K562 (cell line): ENCODE measurements at regions not wholly inside any gene's neighbourhood (a gene's known extent, or its start where the extent isn't known, plus 50 kb on each side); places are given as distances from the start of the nearest gene placed in this dataset.

ENCODE experiments used
- CHD4 ChIP-seq: fragments of 200-600 bp; sonication (generic); IDR thresholded peaks from 3 replicates; pipeline ENCODE4 v1.6.1; 2012; ENCODE audit warnings: low read depth, mild to moderate bottlenecking, mixed read lengths, low read length, inconsistent platforms; ENCODE audit not compliant: insufficient read depth, insufficient replicate concordance, poor library complexity, severe bottlenecking
- RCOR1 ChIP-seq, 2 experiments: IDR thresholded peaks; 2 replicates each; pipeline ENCODE4 v1.6.1; 2012; ENCODE audit warnings: low read depth in 2 of 2, low read length in 2 of 2, borderline replicate concordance in 1 of 2, improper control_type of control experiment in 1 of 2
- ZNF12 ChIP-seq: sonication (generic); formaldehyde crosslinking; IDR thresholded peaks from 2 replicates; pipeline ENCODE4 v1.4.0; 2020; ENCODE audit warnings: mild to moderate bottlenecking, missing genetic modification reagents
- ZNF133 ChIP-seq: fragments of 250-450 bp; sonication (Bioruptor Pico); IDR thresholded peaks from 2 replicates; pipeline ENCODE4 v1.4.0; 2020; ENCODE audit warnings: mild to moderate bottlenecking
- ZNF143 ChIP-seq: sonication (generic); formaldehyde crosslinking; IDR thresholded peaks from 2 replicates; pipeline ENCODE4 v1.9.0; 2022; ENCODE audit warnings: mild to moderate bottlenecking, missing genetic modification reagents
- TF ChIP-seq, protein P1 (sequence below): sonication (generic); formaldehyde crosslinking; IDR thresholded peaks from 2 replicates; pipeline ENCODE4 v1.8.1; 2023; ENCODE audit warnings: mild to moderate bottlenecking, missing genetic modification reagents
- TF ChIP-seq, protein P2 (sequence below), 3 experiments: IDR thresholded peaks in 2 of 3; conservative IDR thresholded peaks in 1 of 3; 2 replicates each; pipeline ENCODE4 v1.5.1; 2011 to 2012; ENCODE audit warnings: low read length in 3 of 3, mild to moderate bottlenecking in 3 of 3, control low read depth in 2 of 3, improper control_type of control experiment in 1 of 3, inconsistent platforms in 1 of 3, low read depth in 1 of 3, mixed read lengths in 1 of 3, moderate library complexity in 1 of 3; ENCODE audit not compliant: insufficient read depth in 2 of 3
- TF ChIP-seq, protein P3 (sequence below), 2 experiments: fragments of 450-650 bp; formaldehyde crosslinking in 1 of 2; IDR thresholded peaks; 2 replicates each; pipeline versions ENCODE4 v1.4.0 to v1.6.1; 2014 to 2020; ENCODE audit warnings: mild to moderate bottlenecking in 2 of 2, borderline replicate concordance in 1 of 2, low read depth in 1 of 2
- TF ChIP-seq, protein P4 (sequence below): sonication (generic); formaldehyde crosslinking; IDR thresholded peaks from 2 replicates; pipeline ENCODE4 v1.8.0; 2022; ENCODE audit warnings: mild to moderate bottlenecking, missing genetic modification reagents

DNA sequence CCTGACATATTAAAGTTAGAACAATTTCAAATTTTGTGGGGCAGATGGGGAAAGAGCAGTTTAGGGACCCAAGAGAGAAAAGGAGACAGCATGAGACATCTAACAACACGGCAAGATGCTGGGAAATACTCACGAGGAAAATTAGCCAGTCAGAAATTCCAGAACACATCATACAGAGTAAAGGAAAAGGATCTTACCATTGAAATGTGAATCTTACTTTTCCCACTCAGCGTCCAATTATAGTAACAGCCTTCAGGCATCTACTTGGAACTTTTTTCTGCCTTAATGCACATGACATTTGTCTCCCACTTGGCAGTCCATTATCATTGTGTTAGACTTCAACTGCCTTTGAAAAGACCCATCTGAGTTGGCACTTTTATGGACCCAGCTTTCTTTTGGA lies 189.7 kb upstream of the SLC27A6 start:
- TF ChIP-seq, protein P1, sequence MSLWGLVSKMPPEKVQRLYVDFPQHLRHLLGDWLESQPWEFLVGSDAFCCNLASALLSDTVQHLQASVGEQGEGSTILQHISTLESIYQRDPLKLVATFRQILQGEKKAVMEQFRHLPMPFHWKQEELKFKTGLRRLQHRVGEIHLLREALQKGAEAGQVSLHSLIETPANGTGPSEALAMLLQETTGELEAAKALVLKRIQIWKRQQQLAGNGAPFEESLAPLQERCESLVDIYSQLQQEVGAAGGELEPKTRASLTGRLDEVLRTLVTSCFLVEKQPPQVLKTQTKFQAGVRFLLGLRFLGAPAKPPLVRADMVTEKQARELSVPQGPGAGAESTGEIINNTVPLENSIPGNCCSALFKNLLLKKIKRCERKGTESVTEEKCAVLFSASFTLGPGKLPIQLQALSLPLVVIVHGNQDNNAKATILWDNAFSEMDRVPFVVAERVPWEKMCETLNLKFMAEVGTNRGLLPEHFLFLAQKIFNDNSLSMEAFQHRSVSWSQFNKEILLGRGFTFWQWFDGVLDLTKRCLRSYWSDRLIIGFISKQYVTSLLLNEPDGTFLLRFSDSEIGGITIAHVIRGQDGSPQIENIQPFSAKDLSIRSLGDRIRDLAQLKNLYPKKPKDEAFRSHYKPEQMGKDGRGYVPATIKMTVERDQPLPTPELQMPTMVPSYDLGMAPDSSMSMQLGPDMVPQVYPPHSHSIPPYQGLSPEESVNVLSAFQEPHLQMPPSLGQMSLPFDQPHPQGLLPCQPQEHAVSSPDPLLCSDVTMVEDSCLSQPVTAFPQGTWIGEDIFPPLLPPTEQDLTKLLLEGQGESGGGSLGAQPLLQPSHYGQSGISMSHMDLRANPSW (CRISPR knock-in tag) = no peak
- TF ChIP-seq ZNF12 (CRISPR knock-in tag) (no peak), ZNF143 (CRISPR knock-in tag) (no peak), ZNF133 (CRISPR knock-in tag) (no peak), RCOR1 (IDR thresholded peaks at IDR 0.05; ENCODE audit: borderline replicate concordance in 1 of 2, low read depth in 2 of 2, low read length in 2 of 2) (no peak), CHD4 (no peak)
- TF ChIP-seq, protein P2, sequence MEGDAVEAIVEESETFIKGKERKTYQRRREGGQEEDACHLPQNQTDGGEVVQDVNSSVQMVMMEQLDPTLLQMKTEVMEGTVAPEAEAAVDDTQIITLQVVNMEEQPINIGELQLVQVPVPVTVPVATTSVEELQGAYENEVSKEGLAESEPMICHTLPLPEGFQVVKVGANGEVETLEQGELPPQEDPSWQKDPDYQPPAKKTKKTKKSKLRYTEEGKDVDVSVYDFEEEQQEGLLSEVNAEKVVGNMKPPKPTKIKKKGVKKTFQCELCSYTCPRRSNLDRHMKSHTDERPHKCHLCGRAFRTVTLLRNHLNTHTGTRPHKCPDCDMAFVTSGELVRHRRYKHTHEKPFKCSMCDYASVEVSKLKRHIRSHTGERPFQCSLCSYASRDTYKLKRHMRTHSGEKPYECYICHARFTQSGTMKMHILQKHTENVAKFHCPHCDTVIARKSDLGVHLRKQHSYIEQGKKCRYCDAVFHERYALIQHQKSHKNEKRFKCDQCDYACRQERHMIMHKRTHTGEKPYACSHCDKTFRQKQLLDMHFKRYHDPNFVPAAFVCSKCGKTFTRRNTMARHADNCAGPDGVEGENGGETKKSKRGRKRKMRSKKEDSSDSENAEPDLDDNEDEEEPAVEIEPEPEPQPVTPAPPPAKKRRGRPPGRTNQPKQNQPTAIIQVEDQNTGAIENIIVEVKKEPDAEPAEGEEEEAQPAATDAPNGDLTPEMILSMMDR (IDR thresholded peaks at IDR 0.05 in 2 of 3, conservative IDR thresholded peaks at IDR 0.05 in 1 of 3; ENCODE audit: insufficient read depth in 2 of 3, low read depth in 1 of 3, low read length in 3 of 3) = no peak
- TF ChIP-seq, protein P3, sequence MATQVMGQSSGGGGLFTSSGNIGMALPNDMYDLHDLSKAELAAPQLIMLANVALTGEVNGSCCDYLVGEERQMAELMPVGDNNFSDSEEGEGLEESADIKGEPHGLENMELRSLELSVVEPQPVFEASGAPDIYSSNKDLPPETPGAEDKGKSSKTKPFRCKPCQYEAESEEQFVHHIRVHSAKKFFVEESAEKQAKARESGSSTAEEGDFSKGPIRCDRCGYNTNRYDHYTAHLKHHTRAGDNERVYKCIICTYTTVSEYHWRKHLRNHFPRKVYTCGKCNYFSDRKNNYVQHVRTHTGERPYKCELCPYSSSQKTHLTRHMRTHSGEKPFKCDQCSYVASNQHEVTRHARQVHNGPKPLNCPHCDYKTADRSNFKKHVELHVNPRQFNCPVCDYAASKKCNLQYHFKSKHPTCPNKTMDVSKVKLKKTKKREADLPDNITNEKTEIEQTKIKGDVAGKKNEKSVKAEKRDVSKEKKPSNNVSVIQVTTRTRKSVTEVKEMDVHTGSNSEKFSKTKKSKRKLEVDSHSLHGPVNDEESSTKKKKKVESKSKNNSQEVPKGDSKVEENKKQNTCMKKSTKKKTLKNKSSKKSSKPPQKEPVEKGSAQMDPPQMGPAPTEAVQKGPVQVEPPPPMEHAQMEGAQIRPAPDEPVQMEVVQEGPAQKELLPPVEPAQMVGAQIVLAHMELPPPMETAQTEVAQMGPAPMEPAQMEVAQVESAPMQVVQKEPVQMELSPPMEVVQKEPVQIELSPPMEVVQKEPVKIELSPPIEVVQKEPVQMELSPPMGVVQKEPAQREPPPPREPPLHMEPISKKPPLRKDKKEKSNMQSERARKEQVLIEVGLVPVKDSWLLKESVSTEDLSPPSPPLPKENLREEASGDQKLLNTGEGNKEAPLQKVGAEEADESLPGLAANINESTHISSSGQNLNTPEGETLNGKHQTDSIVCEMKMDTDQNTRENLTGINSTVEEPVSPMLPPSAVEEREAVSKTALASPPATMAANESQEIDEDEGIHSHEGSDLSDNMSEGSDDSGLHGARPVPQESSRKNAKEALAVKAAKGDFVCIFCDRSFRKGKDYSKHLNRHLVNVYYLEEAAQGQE (IDR thresholded peaks at IDR 0.05; ENCODE audit: borderline replicate concordance) = no peak
- TF ChIP-seq, protein P3 (CRISPR knock-in tag; IDR thresholded peaks at IDR 0.05; ENCODE audit: low read depth) = no peak
- TF ChIP-seq, protein P4, sequence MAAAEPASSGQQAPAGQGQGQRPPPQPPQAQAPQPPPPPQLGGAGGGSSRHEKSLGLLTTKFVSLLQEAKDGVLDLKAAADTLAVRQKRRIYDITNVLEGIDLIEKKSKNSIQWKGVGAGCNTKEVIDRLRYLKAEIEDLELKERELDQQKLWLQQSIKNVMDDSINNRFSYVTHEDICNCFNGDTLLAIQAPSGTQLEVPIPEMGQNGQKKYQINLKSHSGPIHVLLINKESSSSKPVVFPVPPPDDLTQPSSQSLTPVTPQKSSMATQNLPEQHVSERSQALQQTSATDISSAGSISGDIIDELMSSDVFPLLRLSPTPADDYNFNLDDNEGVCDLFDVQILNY = no peak
